Urothelium cell line (cell line): ENCODE measurements at regions not wholly inside any gene's neighbourhood (a gene's known extent, or its start where the extent isn't known, plus 50 kb on each side); places are given as distances from the start of the nearest gene placed in this dataset.

Experiments used
- DNase-seq: peaks from one replicate; pipeline ENCODE4 v3.0.0; 2011; ENCODE audit warnings: low spot score, mixed read lengths
- FAIRE-seq: peaks from 2 replicates; lab custom pipeline; 2011; peaks lifted over from hg19 to GRCh38; lab: Jason Lieb, UNC

DNA sequence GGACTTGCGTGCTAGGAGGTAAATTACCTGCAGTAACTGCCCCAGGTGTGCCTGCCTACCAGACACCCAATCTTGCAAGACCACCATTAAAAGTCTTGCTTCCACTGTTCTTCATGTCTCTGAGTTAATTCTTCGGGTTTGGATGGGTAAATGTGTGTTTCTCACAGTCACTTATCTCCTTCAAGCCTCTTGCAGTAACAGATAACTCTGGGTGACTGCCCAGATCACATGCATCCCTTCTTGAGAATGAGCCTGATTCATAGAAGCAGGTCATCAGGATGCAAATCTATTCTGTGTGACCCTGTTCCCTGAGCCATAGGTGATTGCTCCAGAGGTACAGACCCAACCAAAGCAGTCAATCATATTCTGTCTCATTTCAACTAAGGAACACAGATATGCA, 194.6 kb downstream of the METTL4 start:
- DNase-seq (no peak), FAIRE-seq (peak; percentile 67)

GRCh38 chr18:2380101-2380500, 191.2 kb downstream of the METTL4 start:
- DNase-seq (no peak), FAIRE-seq (no peak)

- FAIRE-seq, result no peak
- DNase-seq, result no peak
These were observed 189.8 kb downstream of the METTL4 start for GRCh38 chr18:2381539-2381938.

DNA sequence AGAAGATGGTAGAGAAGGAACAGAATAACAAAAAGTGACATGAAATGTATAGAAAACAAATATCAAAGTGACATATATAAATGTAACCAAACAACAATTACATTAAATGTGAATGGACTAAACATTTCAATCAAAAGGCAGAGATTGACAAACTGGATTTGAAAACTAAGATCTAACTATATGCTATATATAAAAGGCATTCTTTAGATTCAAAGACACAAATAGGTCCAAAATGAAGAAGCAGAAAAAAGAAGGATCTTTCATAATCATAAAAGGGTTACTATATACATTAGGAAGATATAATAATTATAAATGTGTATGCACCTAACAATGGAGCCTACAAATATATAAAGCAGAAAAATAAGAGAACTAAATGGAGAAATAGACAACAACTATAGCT, 183.7 kb downstream of the METTL4 start:
- FAIRE-seq (no peak), DNase-seq (no peak)

- no peak for DNase-seq
- no peak for FAIRE-seq
These were observed 181.1 kb downstream of the METTL4 start for GRCh38 chr18:2390158-2390557.

GRCh38 chr18:2391470-2391869, 179.8 kb downstream of the METTL4 start:
- DNase-seq (no peak), FAIRE-seq (no peak)

GRCh38 chr18:2392446-2392845, 178.9 kb downstream of the METTL4 start:
- no peak for FAIRE-seq
- no peak for DNase-seq

GRCh38 chr18:2394684-2395083, 176.6 kb downstream of the METTL4 start:
- FAIRE-seq, result no peak
- no peak for DNase-seq

DNA sequence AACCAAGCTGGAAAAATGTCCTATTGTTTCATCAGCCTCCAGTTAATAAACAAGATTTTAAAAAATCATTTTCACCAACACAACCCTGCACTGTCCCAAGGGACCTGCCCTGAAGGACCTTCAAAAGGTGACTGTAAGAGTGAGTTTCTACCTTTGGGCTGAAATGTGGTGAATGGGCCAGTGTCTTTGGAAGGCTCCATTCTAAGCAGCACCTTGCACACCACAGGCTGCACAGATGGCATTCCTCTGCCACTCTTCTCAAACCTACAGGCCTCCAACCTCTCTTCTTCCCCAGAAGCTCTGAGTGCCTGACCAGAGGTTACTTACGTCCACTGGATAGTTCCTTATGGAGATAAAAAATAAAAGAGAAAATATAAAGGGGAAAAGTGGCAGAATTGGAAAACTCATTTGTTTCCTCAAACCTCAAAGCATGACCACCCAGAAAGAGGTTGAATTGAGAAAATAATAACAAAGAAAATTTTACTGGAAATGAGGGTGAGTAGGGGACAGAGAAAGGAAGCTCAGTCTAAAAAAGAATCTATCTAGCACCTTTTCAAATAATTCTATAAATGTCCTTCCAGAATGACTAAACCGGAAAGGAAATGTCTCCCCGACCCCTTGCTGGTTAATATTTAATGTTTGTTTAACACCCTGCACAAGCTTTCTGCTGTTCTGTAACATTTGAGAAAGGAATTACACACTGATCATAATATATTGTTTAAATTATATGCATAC, 175.7 kb downstream of the METTL4 start:
- no peak for FAIRE-seq
- no peak for DNase-seq

- DNase-seq, result no peak
- no peak for FAIRE-seq
These were observed 175.2 kb downstream of the METTL4 start for GRCh38 chr18:2396162-2396505.

GRCh38 chr18:2400701-2401196, 170.6 kb downstream of the METTL4 start:
- DNase-seq, result no peak
- no peak for FAIRE-seq

DNA sequence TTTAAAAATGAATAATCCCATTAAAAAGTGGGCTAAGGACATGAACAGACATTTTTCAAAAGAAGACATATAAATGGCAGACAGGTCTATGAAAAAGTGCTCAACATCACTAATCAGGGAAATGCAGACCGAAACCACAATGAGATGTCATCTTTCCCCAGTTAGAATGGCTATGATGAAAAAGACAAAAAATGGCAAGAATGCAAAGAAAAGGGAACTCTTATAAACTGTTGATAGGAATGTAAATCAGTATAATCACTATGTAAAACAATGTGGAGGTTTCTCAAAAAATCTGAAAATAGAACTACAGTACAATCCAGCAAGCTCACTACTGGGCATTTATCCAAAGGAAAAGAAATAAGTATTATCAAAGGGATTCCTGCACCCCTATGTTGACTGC, 169.2 kb downstream of the METTL4 start:
- FAIRE-seq (peak; percentile 76), DNase-seq (no peak)

DNA sequence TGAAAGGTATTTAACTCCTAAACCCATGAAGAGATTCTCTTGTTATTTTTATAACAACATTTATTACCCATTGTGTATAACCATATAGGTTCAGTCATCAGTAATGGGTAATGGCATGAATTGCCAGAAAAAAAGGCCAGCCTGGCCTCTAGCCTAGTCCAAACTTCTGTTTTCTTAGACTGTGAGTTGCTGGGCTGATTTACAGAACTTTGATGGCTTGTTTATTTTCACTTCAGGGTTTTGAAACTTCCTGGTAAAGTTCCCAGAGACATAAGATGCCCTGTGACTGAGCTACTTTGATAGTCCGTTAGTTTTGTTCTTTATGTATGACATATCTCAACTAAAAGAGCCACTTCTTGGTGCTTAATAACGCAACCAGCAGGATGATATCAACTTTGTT, 164.8 kb downstream of the METTL4 start:
- DNase-seq (no peak), FAIRE-seq (no peak)

GRCh38 chr18:2407961-2408360, 163.3 kb downstream of the METTL4 start:
- DNase-seq, result no peak
- no peak for FAIRE-seq

- DNase-seq (no peak), FAIRE-seq (peak; percentile 37)
These were observed 161.4 kb downstream of the METTL4 start for GRCh38 chr18:2409906-2410305.

DNA sequence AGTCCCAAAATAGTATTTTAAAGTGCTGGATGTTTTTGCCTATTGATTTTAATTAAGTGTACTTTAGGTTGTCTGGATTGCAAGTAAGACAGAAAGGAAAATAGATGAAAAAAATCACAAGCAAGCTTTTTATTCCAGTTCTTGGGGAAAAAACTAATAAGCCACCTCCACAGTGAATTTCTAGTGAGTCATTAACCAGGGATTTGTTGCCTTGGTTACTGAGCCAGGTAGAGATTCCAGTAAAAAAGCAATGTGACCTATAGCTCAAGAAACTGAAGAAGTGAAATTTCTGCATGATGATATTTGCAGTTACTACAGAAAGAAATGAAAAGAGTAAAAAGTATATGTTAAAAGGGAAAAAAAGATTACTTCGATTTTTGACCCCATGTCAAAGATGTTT, 160.6 kb downstream of the METTL4 start:
- peak; percentile 75 for DNase-seq
- no peak for FAIRE-seq

DNA sequence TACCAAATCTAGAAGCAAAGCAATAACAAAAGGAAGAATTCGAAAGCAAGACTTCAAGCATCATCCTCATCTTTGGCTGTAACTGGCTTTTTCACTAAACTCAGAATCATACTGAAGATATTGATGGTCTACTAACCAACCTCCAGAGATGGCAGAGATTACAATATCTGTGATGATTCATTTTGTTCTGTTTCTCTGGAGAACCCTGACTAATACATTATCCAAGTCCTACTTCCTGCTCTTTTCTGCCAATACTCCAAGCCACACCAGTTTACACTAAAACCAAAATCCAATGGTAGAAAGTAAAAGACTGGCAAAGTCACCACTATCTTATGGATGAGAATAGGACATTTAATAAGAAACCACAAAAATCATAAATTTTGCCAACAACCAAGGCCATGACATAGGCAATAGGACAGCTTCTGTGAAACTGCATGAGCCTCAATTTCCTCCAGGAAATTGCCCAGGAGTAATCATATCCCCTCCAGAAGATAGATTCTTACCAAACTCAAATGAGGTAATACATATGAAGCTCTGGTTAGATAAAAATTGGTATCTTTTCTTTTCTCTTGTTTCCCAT, 159.8 kb downstream of the METTL4 start:
- no peak for FAIRE-seq
- peak; percentile 65 for DNase-seq

GRCh38 chr18:2412281-2412680, 159.0 kb downstream of the METTL4 start:
- FAIRE-seq (peak; percentile 56), DNase-seq (no peak)

- FAIRE-seq (peak; percentile 85), DNase-seq (no peak)
These were observed 158.1 kb downstream of the METTL4 start for GRCh38 chr18:2412996-2413751.

GRCh38 chr18:2414235-2414634, 157.1 kb downstream of the METTL4 start:
- FAIRE-seq, result no peak
- DNase-seq, result no peak

GRCh38 chr18:2415656-2416055, 155.6 kb downstream of the METTL4 start:
- DNase-seq, result no peak

More at GRCh38 chr18:2415656-2416055, 155.6 kb downstream of the METTL4 start:
- peak; percentile 56 for FAIRE-seq
